Forelimb muscle (tissue), 1 donor: ENCODE measurements at regions not wholly inside any gene's neighbourhood (a gene's known extent, or its start where the extent isn't known, plus 50 kb on each side); places are given as distances from the start of the nearest gene placed in this dataset.
"Not testable (repeated sequence)": the region's sequence is repeated elsewhere in the genome, so short reads cannot be mapped to it uniquely, and the experiment has no call there.

Experiments used
- DNase-seq: peaks from one replicate; pipeline ENCODE4 v3.0.0-alpha.2; 2013; ENCODE audit warnings: low read depth

GRCh38 chr4:187484186-187484585, 511.4 kb upstream of the ZFP42 start:
- DNase-seq, result no peak

- DNase-seq, result no peak
Measured at GRCh38 chr4:187485676-187486075, 509.9 kb upstream of the ZFP42 start.

GRCh38 chr4:187491286-187491685, 504.3 kb upstream of the ZFP42 start:
- no peak for DNase-seq

- DNase-seq, result no peak
Measured at GRCh38 chr4:187491959-187492358, 503.6 kb upstream of the ZFP42 start.

GRCh38 chr4:187493661-187494060, 501.9 kb upstream of the ZFP42 start:
- DNase-seq, result no peak

- DNase-seq, result no peak
Measured at GRCh38 chr4:187499956-187500355, 495.6 kb upstream of the ZFP42 start.

- DNase-seq, result no peak
Measured at GRCh38 chr4:187500796-187501195, 494.8 kb upstream of the ZFP42 start.

GRCh38 chr4:187501731-187502130, 493.8 kb upstream of the ZFP42 start:
- DNase-seq, result no peak

- no peak for DNase-seq
Measured at GRCh38 chr4:187504974-187505797, 490.4 kb upstream of the ZFP42 start.

GRCh38 chr4:187505798-187506141, 489.8 kb upstream of the ZFP42 start:
- DNase-seq, result not testable (repeated sequence)

- no peak for DNase-seq
Measured at GRCh38 chr4:187516224-187516623, 479.3 kb upstream of the ZFP42 start.

GRCh38 chr4:187541666-187542065, 453.9 kb upstream of the ZFP42 start:
- no peak for DNase-seq

- DNase-seq, result no peak
Measured at GRCh38 chr4:187544461-187545053, 451.0 kb upstream of the ZFP42 start.

- peak; percentile 6 for DNase-seq
Measured at GRCh38 chr4:187547316-187547715, 448.3 kb upstream of the ZFP42 start.

GRCh38 chr4:187550256-187550950, 445.2 kb upstream of the ZFP42 start:
- DNase-seq, result no peak

- DNase-seq, result no peak
Measured at GRCh38 chr4:187552781-187553180, 442.8 kb upstream of the ZFP42 start.

GRCh38 chr4:187555174-187555573, 440.4 kb upstream of the ZFP42 start:
- no peak for DNase-seq

- no peak for DNase-seq
Measured at GRCh38 chr4:187558391-187558790, 437.2 kb upstream of the ZFP42 start.

- no peak for DNase-seq
Measured at GRCh38 chr4:187562345-187562744, 433.2 kb upstream of the ZFP42 start.

- DNase-seq, result no peak
Measured at GRCh38 chr4:187565416-187565815, 430.2 kb upstream of the ZFP42 start.

- no peak for DNase-seq
Measured at GRCh38 chr4:187569871-187570270, 425.7 kb upstream of the ZFP42 start.

GRCh38 chr4:187575706-187576105, 419.9 kb upstream of the ZFP42 start:
- no peak for DNase-seq

- DNase-seq, result no peak
Measured at GRCh38 chr4:187576751-187577150, 418.8 kb upstream of the ZFP42 start.
